Smooth muscle cell (in vitro differentiated cells): ENCODE measurements at regions not wholly inside any gene's neighbourhood (a gene's known extent, or its start where the extent isn't known, plus 50 kb on each side); places are given as distances from the start of the nearest gene placed in this dataset.

Experiments used
- DNase-seq: peaks from one replicate; lab custom pipeline; 2025; ENCODE audit not compliant: unreplicated experiment; lab: John Stamatoyannopoulos, UW
- H2AFZ ChIP-seq: fragments of 200-600 bp; sonication (generic); 2 replicates; pipeline ENCODE4 v1.6.0; 2016; ENCODE audit warnings: antibody characterized with exemption, low read depth, mild to moderate bottlenecking
- H3F3A ChIP-seq: fragments of 200-600 bp; sonication (generic); 2 replicates; pipeline ENCODE4 v1.6.0; 2017; ENCODE audit warnings: antibody characterized with exemption, low read depth
- H3K27ac ChIP-seq: fragments of 200-600 bp; sonication (generic); 2 replicates; pipeline ENCODE4 v1.5.1; 2016; ENCODE audit warnings: low read depth, mild to moderate bottlenecking
- H3K27me3 ChIP-seq: fragments of 200-600 bp; sonication (generic); 2 replicates; pipeline ENCODE4 v1.6.1; 2016; ENCODE audit warnings: low read depth, mild to moderate bottlenecking
- H3K36me3 ChIP-seq: fragments of 200-600 bp; sonication (generic); 2 replicates; pipeline ENCODE4 v1.5.1; 2016; ENCODE audit warnings: low read depth
- H3K4me1 ChIP-seq: fragments of 200-600 bp; sonication (generic); 2 replicates; pipeline ENCODE4 v1.5.1; 2016; ENCODE audit warnings: low read depth
- H3K4me2 ChIP-seq: fragments of 200-600 bp; sonication (generic); 2 replicates; pipeline ENCODE4 v1.6.0; 2016; ENCODE audit warnings: mild to moderate bottlenecking
- H3K4me3 ChIP-seq: fragments of 200-600 bp; sonication (generic); 2 replicates; pipeline ENCODE4 v1.5.1; 2016; ENCODE audit warnings: mild to moderate bottlenecking
- H3K79me2 ChIP-seq: fragments of 200-600 bp; sonication (generic); 2 replicates; pipeline ENCODE4 v1.6.0; 2016; ENCODE audit warnings: low read depth, mild to moderate bottlenecking
- H3K9ac ChIP-seq: fragments of 200-600 bp; sonication (generic); 2 replicates; pipeline ENCODE4 v1.6.0; 2016; ENCODE audit warnings: low read depth
- H3K9me3 ChIP-seq: fragments of 200-600 bp; sonication (generic); replicated peaks from 2 replicates; pipeline ENCODE4 v1.5.1; 2016; ENCODE audit warnings: low read depth
- H4K20me1 ChIP-seq: fragments of 200-600 bp; sonication (generic); 2 replicates; pipeline ENCODE4 v1.6.0; 2016; ENCODE audit warnings: low read depth
- WGBS: methylation state at CpG from one replicate; pipeline ENCODE4 v1.1.7; 2016; ENCODE audit warnings: low lambda C conversion rate; 5-methylcytosine and 5-hydroxymethylcytosine counted together
- TF ChIP-seq, protein P1 (sequence below): fragments of 200-600 bp; sonication (generic); IDR thresholded peaks from 2 replicates; pipeline ENCODE4 v1.5.1; 2017; ENCODE audit warnings: borderline replicate concordance, mild to moderate bottlenecking, antibody characterized with exemption; ENCODE audit not compliant: insufficient read depth, poor library complexity, severe bottlenecking

DNA sequence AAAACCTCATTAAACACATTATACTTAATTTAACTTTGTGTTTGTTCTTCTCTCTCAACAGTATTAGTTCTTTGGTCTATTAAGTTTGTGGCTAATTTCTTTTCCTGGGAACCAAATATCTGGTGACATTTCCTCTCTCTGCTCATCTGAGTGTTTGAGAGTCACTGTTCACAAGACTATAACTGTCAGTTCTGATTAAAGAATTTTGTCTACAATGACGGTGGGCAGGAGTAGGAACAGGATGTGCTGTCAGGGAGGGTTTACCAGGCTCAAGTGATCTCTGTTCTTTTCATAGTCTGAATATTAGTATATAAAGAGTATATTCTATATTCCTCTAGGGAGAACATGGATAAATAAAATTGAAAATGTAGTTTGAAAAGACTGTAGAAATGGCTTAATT lies 92.9 kb downstream of the ALG10B start:
- Histone ChIP-seq H3F3A (no peaks in the 10 kb centered on the region), H4K20me1 (no peaks in the 10 kb centered on the region), H3K79me2 (no peaks in the 10 kb centered on the region), H3K9me3 (no peaks in the 10 kb centered on the region), H3K4me3 (no peak overlapping the region), H3K36me3 (no peaks in the 10 kb centered on the region), H3K27me3 (no peaks in the 10 kb centered on the region), H3K4me2 (no peak overlapping the region), H3K4me1 (no peaks in the 10 kb centered on the region), H3K27ac (no peak overlapping the region), H2AFZ (no peak overlapping the region), H3K9ac (no peak overlapping the region)
- no peak for DNase-seq
- TF ChIP-seq, protein P1, sequence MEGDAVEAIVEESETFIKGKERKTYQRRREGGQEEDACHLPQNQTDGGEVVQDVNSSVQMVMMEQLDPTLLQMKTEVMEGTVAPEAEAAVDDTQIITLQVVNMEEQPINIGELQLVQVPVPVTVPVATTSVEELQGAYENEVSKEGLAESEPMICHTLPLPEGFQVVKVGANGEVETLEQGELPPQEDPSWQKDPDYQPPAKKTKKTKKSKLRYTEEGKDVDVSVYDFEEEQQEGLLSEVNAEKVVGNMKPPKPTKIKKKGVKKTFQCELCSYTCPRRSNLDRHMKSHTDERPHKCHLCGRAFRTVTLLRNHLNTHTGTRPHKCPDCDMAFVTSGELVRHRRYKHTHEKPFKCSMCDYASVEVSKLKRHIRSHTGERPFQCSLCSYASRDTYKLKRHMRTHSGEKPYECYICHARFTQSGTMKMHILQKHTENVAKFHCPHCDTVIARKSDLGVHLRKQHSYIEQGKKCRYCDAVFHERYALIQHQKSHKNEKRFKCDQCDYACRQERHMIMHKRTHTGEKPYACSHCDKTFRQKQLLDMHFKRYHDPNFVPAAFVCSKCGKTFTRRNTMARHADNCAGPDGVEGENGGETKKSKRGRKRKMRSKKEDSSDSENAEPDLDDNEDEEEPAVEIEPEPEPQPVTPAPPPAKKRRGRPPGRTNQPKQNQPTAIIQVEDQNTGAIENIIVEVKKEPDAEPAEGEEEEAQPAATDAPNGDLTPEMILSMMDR: no peak
- 28% methylated on average over 1 of the region's 1 CpG for WGBS

DNA sequence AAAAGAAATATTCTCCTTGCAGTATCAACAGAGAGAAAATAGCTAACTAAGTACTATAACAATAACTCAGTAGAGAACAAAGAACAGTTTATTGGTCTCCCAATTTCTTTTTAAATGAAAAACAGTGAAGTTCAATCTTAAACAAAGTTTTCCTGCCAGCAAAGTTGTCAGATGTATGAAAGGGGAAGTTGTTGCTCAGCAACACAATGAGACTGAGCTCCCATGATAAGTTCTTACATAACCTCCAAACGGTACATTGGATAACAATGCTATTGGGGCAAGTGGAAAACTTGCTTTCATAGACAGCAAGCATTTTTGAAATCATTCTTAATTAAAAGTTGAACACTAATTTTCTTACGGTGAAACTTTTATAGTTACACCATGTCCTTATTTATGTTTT lies 94.9 kb downstream of the ALG10B start:
- Histone ChIP-seq H3K27me3 (no peaks in the 10 kb centered on the region), H3K9me3 (no peaks in the 10 kb centered on the region), H3K9ac (no peak overlapping the region), H3K4me1 (no peaks in the 10 kb centered on the region), H3K36me3 (no peaks in the 10 kb centered on the region), H3K4me3 (no peak overlapping the region), H3K79me2 (no peaks in the 10 kb centered on the region), H4K20me1 (no peaks in the 10 kb centered on the region), H2AFZ (no peak overlapping the region), H3K4me2 (no peak overlapping the region), H3F3A (no peaks in the 10 kb centered on the region), H3K27ac (no peak overlapping the region)
- no peak for DNase-seq
- TF ChIP-seq, protein P1: no peak
- WGBS: 80% methylated on average over 2 of the region's 2 CpGs

DNA sequence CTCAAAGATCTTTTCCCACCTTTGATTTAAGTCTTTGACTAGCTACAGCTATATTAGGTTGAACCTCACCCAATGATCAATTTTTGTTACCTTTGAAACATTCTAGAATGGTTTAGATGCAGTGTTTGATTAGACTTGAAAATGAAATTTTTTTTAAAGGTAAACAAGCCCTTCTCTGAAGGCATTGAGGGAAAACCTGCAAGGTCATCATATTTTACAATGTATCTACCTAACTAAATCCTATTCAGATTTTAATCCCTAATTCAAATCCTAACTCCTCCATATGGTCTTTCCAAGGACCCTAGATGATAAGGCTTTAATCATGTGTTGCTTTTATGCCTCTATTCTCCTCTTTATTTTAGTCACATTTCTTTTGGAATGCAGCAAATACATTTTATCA lies 95.4 kb downstream of the ALG10B start:
- Histone ChIP-seq H3K27ac (no peak overlapping the region), H3K4me1 (no peaks in the 10 kb centered on the region), H3K4me2 (no peak overlapping the region), H2AFZ (no peak overlapping the region), H3K4me3 (no peak overlapping the region), H3K9ac (no peak overlapping the region), H3K79me2 (no peaks in the 10 kb centered on the region), H3F3A (no peaks in the 10 kb centered on the region), H3K27me3 (no peaks in the 10 kb centered on the region), H3K9me3 (no peaks in the 10 kb centered on the region), H3K36me3 (no peaks in the 10 kb centered on the region), H4K20me1 (no peaks in the 10 kb centered on the region)
- DNase-seq: no peak
- TF ChIP-seq, protein P1: no peak

DNA sequence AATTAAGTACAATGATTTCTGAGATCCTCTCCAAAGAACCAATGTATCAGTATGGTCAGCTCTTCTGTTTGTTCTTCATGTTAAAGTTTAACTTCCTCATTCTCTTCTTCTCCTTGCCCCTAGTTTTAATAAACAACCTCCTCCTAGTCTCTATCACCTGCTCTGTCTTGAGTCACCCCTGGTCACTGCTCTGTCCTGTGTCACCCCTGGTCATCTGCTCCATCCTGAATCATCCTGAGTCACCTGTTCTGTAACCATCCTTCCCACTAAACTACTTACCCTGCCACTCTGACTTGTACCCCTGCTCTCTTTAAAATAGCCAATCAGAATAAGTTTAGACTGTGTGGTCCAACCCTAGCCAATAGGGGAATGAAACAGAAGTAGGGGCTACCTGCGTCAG lies 100.5 kb downstream of the ALG10B start:
- H3K9ac ChIP-seq: no peak overlapping the region
- H3K27me3 ChIP-seq: no peaks in the 10 kb centered on the region
- H3F3A ChIP-seq: no peaks in the 10 kb centered on the region
- H3K4me1 ChIP-seq: no peaks in the 10 kb centered on the region
- H3K9me3 ChIP-seq: peaks cover 5% of the 10 kb centered on the region
- no peak overlapping the region for H3K4me3 ChIP-seq
- no peak overlapping the region for H3K27ac ChIP-seq
- no peak overlapping the region for H2AFZ ChIP-seq
- no peak for DNase-seq
- TF ChIP-seq, protein P1: no peak
- H4K20me1 ChIP-seq: no peaks in the 10 kb centered on the region
- WGBS: 97% methylated on average over 1 of the region's 1 CpG
- H3K4me2 ChIP-seq: no peak overlapping the region
- no peaks in the 10 kb centered on the region for H3K36me3 ChIP-seq
- no peaks in the 10 kb centered on the region for H3K79me2 ChIP-seq
